NCI-H146 treated with DMSO at 0.1 percent for 48 hours (cell line): ENCODE measurements at regions not wholly inside any gene's neighbourhood (a gene's known extent, or its start where the extent isn't known, plus 50 kb on each side); places are given as distances from the start of the nearest gene placed in this dataset.

ENCODE experiments used
- DNase-seq: peaks from one replicate; lab custom pipeline; 2025; ENCODE audit not compliant: unreplicated experiment; lab: John Stamatoyannopoulos, UW

DNA sequence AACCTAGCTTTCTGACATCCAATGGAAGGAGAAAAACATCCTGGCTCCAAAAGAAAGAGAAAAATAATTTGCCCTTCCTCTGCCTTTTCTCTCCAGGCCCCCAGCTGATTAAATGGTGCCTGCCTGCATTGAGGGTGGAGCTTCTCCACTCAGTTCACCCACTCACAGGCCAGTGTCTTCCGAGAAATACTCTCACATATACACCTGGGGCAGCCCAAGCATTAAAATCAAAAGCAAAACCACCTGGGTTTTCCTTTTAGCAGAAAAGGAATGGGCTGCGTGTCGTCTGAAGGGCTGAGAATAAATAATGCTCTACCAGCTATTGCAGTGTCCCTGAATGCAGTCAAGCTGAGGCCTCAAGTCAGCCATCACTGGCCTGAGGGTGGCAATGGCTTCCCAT lies 1143.8 kb upstream of the TENM4 start:
- DNase-seq, result no peak

DNA sequence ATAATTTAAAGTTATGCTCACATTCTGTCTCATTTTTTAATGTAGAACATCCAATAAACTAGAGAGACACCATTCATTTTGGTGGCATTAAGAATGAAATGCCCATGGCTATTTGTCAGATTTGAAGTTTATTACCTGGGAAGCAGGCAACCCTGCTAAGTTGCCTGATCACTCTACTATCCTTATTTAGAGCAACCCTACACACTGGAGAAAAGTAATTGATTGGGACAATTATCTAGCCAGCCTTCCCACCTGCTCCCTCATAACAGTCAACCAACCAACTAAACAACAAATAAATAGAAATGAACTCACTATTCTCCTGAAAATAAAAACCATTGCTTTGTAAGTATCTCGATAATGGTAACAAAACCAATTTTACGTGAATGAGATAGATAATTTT lies 1129.0 kb upstream of the TENM4 start:
- DNase-seq, result no peak

DNA sequence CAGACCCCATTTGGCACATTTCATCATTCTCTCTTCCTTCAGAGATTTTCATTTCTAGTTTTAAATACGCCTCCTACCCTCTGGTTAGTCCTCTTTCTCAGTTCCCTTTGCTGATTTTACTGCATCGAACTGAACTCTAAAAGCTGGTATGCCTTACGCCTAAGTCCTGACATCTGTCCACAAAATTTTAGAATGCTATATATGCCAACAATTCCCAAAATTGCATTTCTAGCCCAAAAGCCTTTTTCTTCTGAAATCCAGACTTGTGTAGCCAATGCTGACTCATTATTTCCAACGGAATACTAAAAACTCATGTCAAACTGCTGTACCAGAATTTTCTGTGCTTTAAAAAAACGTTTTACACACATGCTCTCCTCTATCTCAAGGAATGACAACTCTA lies 1124.4 kb upstream of the TENM4 start:
- no peak for DNase-seq

DNA sequence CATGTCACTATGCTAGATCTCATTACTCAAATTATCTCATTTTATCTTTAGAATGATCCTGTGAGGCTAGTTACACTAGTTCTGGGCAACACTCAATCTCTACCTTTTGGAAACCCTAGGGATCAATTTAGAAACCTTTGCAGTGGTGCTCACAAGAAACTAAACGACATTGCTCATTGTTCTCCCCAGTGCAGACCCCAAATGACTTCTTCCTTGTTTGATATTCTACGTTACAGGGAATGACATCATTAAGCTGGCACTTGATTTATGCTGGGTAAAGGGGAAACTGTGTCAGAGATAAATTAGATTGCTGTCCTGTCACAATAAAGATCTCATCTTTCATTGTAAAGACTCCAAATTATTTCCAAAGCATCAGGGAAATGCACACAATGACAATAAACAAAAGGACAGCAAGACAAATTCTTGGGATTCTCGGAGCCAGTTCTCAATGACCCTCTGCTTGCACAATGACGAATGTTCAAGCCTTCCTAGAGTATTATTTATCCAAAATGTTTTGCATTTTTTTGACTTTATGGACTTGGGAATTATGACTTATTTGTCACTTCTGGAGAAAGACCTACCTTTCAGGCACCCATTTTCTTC lies 1121.8 kb upstream of the TENM4 start:
- no peak for DNase-seq

DNA sequence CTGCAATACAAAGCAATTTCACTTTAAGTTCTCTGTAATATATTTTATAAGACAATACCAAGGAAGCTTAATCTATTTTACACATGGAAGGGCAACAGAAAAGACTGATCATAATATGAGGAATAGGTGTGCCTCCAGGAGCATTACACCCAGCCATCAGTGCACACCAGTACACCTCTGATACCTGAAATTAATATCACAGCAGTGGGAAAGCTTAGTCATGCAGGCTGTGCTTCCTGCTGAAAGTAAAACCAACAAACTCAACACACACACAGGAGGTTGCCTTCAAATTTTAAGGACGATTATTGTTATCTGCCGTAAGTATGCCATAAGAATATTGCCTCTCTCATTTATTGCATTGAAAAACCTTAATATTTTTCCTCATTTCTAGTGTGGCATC lies 1119.1 kb upstream of the TENM4 start:
- DNase-seq, result no peak

DNA sequence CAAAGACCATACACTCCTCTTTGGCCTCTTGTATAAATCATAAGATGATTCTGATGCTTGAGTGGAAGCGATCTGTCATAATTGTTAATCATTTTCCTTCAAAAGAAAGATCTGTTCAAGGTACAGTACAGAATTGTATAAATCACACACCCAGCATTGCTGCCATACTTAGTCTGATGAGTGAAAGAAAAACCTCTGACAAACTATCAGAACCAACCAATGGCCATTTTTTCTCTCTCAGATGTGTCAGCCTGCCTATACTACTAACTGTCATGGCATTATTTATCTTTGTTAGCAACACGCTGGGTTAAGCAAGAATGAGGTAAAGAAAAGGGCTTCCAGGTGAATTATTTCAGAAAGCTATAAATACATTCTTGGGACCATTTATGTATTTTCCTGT lies 1112.7 kb upstream of the TENM4 start:
- no peak for DNase-seq

DNA sequence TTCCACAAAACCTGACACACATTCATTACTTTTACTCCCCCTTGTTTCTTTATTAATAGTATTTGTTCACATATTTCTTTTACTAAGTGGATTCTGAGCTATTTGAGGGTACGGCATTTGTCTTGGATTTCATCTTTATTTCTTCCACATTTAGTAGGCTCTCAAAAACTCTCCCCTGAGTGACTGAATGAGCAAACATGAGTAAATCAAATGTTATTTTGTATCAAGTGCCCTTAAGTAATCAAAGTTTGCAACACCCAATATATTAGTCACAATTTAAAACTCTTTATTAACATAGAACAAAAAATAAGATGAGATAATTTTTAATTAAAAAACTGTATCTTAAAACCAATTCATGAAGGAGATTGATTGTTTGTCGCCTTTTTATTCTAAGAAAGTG lies 1101.9 kb upstream of the TENM4 start:
- DNase-seq, result no peak

DNA sequence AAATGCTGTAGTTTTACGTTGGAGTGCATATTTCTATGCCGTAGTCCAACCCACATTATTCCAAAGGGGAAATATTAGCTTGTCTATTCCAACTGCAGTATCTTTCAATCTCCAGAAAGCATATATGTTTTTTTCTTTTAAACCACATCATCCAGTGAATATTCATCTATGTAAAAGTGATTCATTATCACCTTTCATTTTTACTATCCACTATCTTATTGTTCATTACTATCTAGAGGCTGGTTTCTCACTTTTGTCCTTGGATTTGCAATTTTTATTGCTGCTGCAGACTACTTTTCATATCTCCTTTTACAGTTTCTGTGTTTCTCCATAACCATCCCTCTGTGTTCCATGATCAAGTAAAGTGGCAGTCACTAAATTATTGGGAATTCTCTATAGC lies 1097.2 kb upstream of the TENM4 start:
- DNase-seq, result no peak

DNA sequence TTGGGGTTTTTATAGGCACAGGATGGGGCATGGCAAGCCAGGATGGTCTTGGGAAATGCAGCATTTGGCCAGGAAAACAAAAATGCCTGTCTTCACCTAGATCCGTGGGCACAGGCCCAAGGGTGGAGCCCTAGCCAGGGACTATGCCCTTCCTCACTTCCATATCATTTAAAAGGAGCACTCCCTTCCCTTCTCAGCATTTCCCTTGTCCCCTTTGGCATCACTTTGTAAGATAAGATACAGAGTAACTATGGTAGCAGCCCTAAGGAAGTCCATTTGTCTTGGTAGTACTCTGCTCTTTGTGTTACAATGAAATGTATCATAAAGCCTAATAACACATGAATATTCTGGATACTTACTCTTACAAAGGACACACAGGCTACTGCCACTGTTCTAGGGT lies 1092.6 kb upstream of the TENM4 start:
- DNase-seq, result no peak

DNA sequence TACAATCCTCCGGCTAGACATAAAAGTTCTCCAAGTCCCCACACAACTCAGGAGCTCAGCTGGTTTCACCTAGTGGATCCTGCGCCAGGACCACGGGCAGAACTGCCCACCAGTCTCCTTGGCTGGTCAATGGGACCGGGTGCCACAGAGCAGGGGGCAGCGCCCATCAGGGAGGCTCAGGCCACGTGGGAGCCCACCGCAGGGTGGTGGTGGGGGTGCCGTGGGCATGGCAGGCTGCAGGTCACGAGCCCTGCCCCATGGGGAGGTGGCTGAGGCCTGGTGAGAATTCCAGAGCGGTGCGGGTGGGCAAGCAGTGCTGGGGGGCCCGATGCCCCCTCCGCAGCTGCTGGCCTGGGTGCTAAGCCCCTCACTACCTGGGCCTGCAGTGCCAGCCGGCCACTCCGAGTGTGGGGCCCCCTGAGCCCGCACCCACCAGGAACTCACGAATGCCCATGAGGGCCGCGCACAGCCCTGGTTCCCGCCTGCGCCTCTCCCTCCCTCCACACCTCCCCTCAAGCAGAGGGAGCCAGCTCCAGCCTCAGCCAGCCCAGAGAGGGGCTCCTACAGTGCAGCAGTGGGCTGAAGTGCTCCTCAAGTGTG lies 1091.9 kb upstream of the TENM4 start:
- no peak for DNase-seq

DNA sequence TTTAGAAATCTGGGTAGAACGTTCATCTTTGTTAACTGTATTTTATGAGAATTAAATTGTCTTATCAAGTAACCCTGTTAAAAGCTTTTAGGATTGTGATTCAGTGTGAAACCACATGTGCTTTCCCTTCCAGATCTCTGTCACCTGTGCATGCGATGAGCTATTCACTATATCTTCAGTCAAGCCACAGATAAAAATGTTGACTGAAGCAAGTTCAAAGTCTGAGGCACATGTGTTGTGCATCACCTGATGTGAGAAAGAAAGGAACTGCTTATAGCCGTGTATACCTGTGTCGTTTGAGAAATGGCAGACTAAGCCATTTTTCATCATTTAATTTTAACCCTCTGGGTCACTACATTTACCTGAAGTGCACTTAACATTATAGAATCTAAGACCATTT lies 1088.9 kb upstream of the TENM4 start:
- DNase-seq, result no peak

DNA sequence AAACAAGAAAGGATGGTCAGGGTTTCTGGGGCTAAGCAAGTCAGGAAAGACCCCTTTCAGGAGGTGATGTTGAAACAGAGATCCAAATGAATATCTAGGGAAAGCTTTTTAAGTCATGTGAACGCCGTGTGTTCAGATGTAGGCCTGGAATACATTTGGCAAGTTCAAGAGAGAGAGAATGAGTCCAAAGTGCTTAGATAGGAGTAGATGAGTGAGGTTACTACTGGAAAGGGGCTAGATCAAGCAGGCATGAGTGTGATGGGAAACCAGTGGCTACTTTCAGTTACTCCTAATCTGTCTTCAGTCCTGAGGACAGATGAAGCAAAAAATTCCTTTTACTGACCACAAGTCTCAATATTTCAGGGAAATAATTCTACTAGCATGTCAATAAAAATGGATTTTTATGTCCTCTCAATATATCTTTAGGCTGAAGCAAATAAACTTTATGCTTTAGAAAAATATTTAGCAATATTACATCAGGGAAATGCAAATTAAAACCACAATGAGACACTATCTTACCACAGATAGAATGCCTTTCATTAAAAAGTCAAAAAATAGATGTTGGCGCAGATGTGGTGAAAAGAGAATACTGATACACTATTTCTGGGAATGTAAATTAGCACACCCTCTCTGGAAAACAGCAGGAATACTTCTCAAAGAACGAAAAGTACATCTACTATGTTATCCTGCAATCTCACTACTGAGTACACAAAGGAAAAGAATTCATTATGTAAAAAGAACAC lies 1085.0 kb upstream of the TENM4 start:
- DNase-seq, result no peak

DNA sequence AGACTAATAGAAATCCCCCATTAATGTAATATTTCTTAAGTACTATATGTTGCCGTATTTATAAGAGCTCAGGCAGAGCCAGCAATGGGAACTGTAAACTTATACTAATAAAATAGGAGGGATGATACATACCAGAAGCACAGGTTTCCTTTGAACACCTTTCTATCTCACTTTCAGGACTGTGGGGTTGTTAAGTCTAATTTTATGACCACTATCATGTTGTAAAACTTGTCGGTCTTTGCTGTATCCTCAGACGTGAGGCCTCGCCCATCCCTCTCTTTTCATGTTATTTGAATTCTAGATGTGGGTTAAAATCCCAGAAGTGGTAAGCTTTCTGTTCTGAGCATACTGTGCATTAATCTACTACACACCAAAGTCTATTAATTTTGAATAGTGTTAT lies 1083.5 kb upstream of the TENM4 start:
- DNase-seq, result no peak

DNA sequence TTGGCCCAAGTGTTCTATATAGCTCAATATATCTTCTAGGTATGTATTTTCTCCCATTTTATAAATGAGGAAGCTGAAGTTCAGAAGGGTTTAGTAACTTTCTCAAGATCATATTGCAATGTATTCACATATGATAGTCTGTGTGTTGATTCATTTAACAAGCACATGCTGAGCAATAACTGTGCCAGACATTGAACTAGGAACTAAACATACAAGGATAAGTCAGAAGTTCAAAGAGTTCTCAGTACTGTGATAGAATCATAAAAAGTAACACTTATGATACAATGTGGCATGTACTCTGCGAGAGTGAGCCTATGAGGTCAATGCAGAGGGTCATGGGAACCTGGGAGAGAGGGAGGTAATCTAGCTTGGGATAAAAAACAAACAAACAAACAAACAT lies 1082.2 kb upstream of the TENM4 start:
- no peak for DNase-seq

DNA sequence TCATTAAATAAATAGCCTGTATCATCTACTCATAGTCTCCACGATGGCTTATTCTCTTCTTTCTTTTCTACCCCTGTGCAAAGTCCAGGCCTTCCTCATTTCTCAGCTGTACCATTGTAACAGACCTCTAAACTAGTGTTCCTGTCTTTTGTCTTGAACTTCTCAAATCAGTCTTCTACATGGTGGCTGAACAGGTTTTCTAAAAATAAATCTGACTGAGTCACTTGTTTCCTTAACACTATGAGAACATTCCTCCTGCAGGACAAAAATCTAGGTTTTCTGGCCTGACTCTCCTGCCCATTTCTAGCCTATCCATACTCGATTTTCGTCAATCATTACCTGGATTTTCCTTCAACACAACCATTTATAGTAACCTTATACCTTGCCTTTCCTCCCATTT lies 1080.8 kb upstream of the TENM4 start:
- no peak for DNase-seq

DNA sequence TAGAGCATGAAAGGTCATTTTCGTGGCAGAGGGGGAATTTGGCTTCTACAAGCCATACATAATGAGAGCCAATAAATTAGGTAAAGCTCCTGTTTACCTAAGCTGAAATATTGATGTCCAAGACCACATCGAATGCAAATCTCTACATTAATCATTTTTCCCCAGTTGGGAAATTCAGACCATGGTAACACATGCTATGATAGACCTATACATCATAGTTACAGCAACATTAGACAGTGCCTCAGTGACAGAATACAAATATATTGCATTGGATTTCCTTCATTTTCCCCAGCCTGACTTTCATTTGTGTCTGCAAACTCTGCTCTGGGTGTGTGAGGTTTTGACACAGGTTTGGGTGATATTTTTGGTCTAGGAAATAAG lies 1079.7 kb upstream of the TENM4 start:
- no peak for DNase-seq

DNA sequence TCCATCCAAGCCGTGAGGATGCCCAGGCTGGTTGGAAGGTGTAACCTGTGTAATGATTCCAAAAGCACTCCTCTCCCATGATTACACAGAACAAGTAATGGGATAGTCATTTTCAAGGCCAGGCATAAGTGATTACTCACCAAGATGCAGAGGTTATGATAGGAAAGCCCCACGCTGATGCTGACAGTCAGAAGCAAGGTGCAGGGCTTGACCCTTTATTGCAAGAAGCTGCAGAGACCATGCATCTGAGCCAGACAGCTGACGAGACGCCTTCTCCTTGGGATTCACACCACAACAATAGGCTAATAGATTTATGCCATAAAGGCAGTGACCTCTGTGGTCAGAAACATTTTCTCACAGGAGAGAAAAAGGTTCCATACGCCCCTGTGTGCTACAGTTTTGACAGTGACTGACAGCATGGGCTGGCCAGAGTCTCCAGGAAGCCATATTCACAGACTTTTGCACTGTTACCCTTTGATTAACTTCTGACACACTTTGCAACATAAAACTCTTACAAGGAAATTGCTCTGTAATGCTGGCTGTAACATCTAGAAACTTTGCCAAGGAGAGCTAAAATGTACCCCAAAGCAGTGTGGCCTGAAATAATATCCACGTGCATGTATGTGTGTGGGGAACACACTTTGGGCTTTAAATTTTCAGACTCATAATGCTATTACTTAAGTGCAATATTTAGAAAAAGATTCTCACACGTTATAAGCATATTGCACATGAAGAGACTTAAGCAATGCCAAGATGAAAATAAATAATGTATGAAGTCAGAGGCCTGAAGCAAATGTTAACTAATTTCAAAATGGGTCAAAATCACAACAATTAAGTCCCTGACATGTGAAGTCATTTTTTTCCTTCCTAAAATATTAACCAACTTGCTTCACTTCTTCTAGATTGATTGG lies 1079.0 kb upstream of the TENM4 start:
- no peak for DNase-seq

DNA sequence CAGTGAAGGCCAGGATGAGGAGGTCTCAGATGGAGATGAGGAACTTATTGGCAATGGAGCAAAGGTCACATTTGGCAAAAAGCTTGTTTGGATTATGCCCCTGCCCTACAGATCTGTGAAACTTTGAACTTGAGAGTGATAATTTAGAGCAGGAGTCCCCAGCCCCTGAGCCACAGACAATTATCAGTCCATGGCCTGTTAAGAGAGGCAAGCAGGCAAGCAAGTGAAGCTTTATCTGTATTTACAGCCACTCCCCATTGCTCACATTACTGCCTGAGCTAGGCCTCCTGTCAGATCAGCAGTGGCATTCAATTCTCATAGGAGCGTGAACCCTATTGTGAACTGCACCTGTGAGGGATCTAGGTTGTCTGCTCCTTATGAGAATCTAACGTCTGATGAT lies 1076.9 kb upstream of the TENM4 start:
- DNase-seq, result no peak

DNA sequence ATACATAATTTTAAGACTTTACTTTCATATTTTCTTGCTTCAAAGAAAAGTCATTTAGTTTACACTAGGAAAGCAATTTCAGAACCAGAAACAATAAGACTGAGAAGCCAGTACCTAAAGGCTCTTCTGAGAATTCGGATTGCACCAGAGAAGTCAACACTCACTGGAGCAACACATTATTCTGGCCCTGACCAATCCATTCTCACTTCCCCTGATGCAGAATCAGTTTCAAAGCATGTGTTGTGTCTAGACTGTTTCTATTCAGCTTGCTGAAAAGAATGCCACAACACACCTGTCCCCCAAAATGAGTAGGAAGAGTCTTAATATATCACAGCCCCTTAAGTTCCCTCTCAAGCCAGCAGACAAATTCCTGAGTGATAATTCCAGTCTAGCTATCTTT lies 1074.3 kb upstream of the TENM4 start:
- DNase-seq, result no peak

DNA sequence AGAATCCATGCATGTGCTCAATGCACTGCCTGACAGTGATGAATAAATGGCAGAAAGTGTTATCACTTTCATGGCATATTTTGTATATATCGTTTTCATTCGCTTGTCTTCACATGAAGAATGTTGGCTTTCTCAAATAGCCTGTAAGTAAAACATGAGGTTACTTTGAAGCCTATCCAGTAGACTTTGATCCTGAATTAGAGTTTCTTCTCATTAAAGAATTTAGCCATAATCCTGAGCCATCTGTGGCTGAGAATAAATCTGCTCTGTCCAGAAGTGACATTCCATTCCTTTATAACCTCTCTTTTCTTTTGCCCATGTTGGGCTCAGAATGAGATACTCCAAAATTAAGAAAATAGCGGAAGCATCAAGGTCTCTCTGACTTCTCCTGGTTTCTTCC lies 1071.7 kb upstream of the TENM4 start:
- no peak for DNase-seq

DNA sequence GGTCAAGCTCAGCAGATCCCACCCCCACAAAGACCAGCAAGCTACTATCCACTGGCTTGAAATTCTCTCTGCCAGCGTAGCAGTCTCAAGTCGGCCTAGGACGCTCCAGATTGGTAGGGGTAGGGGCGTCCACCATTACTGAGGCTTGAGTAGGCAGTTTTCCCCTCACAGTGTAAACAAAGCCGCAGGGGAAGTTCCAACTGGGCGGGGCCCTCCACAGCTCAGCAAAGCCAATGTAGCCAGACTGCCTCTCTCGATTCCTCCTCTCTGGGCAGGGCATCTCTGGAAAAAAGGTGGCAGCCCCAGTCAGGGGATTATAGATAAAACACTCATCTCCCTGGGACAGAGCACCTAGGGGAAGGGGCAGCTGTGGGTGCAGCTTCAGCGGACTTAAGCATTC lies 1064.9 kb upstream of the TENM4 start:
- no peak for DNase-seq

DNA sequence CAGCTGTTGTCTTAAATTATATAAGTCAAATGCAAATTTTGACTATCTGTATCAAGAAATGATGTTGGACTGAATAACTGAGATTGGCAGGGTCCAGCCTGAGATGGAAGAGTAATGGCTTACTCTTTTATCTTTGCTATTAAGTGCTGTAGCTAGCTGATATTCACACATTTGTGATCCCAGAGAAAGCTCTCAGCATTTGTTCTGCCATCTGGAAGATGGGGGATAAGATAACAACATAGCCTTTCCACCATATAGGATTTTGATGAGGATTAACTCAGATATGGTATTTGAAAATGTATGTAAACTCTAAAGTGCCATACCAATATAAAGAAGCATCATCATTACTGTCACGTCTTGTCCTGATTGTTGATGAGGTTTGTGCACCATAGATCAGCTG lies 1063.2 kb upstream of the TENM4 start:
- DNase-seq, result no peak
